Right lung (tissue), 2 donors: ENCODE measurements at regions not wholly inside any gene's neighbourhood (a gene's known extent, or its start where the extent isn't known, plus 50 kb on each side); places are given as distances from the start of the nearest gene placed in this dataset.

Source experiments
- DNase-seq, 2 donors: peaks; one replicate each; pipeline ENCODE4 v3.0.0-alpha.2; 2013

DNA sequence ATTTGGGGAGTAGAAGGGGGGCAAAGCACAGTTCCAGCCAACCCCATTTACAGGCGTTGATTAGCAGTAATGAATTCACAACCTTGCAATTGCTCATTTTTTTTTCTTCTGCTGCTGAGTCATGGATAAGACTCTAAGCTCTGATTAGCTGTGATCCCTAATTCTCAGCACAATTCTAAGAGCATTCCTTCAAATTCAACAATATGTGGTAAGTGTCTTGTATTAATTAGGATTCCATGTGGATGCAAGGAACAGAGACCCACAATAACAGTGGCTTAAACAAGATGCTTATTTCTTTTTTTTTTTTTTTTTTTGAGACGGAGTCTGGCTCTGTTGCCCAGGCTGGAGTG, 133.4 kb downstream of the PALM2AKAP2 start:
- no peak for DNase-seq

GRCh38 chr9:109914280-109915027, 134.5 kb downstream of the PALM2AKAP2 start:
- DNase-seq: no peak

DNA sequence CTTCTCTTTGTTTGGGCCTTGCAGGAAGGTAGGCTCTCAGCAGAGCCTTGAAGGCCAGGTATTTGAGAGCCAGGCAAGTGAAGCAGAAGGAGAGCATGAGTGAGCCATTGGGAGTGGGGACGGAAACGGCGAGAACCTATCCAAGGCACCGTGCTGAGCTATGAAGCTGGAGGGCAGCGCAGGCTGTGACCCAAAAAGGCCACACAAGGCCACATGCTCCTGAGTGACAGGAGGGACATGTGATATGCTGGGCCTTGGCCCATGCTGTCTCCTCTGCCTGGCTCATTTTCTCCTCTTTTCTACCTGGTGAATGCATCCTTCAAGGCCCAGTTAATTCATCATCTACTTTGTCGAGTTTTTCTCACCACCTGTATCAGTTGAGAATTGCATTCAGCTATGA, 136.3 kb downstream of the PALM2AKAP2 start:
- DNase-seq: no peak

DNA sequence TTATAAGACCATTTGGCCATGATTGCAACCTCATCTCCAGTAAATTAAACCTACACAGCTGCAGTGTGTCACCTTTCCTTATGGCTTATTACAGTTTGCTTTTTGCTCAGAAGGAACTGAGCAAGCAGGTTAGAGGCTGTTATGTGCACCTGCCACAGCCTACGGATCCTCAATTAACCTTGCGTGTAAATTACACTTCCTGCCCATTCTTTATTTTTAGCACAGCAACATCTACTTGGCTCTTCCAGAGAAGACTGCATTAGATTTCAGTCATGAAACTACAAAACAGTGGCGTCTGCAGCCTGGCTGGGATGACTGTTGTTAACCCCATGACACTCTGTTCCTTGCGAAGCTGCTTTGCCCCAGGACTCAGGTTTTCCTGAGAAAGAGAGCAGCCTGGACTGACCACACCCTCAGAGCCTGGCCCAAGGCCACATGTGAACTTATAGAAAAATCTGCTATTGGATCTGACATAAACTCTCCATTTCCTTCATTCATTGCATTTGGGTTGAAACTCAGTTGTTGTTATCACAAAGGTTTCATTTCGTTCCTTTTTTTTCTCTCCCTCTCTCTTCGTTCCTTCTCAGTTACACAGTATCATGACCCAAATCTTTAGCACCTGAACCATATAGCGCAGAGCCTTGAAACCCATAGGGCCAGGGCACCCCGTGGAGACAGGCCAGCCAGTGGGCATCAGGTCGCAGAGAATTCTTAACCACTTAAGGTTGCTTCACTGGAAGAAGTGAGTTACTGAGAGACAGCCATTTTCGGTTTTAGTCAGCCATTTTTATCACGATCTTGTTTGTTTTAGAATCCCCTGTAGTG, 138.6 kb downstream of the PALM2AKAP2 start:
- no peak for DNase-seq

- no peak for DNase-seq
Observed at GRCh38 chr9:109919736-109920408, 139.9 kb downstream of the PALM2AKAP2 start.

DNA sequence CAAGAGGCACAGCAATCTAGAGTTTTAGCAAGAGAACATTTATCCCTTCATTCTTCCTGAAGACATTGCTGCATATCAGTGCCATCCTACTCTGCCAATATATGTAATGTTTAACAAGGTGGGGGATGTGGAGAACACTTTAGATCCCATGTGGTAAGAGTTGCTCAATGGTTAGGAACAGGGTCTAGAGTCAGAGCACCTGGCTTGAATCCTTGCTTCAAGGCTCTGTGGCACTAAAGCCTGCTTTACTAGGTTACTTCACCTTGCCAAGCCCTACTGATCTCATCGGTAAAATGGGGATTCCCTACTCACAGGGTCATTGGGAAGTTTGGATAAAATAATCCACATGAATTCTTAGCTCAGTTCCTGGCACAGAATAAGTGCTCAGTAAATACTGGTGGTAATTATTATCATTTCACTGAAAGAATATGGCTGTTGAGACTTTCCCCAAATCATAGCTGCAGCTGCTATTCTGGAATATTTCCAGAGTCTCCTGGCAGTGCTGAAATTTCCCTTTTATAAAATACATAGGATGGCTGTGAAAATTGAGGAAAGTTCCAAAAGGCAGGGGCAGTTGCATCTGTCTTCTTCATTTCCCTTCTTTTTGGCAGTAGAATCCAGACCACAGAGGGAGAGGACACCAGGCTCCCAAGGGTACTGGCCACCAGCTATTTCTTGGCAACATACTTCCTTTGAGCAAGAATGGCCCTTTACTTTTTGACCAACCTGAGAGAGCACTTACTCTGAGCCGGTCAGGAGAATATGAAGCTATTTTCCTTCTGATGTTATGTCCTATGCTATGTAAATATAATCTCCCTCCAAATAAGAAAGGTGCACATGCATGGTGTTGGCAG, 142.8 kb downstream of the PALM2AKAP2 start:
- peak; percentile 79 to 82 for DNase-seq

GRCh38 chr9:109923471-109923760, 143.4 kb downstream of the PALM2AKAP2 start:
- DNase-seq: no peak

DNA sequence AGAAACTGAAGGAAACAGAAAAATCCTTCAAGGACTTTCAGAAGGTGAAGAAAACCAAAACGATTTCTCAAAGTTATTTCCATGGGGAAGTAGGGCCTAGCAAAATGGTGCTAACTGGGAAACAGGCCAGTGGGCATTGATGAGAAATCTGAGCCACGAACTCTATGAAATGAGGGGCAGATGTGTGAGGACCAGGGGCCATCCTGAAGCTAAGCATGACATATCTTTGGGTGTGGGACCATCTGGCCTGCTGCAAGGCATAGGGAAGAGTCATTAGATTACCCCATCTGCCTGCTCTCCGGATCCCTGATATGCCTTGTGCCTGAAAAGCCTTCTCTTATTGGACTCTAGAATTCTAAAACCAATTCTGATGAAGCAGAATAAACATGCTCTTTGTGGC, 143.8 kb downstream of the PALM2AKAP2 start:
- no peak for DNase-seq

DNA sequence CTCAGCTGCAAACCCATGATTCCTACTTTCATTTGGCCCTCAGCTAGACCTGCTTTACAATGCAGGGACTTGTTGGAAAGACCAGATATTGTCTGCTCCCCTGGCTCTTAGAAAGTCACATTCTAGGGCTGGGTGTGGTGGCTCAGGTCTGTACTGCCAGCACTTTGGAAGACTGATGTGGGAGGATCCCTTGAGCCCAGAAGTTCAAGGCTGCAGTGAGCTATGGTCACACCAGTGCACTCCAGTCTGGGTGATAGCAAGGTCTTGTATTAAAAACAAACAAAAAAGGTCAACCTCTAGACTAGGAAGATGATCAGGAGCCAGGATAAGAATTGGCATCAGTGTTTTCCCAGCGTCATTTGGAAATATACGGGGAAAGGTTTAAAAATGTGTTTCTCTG, 145.8 kb downstream of the PALM2AKAP2 start:
- DNase-seq: no peak

DNA sequence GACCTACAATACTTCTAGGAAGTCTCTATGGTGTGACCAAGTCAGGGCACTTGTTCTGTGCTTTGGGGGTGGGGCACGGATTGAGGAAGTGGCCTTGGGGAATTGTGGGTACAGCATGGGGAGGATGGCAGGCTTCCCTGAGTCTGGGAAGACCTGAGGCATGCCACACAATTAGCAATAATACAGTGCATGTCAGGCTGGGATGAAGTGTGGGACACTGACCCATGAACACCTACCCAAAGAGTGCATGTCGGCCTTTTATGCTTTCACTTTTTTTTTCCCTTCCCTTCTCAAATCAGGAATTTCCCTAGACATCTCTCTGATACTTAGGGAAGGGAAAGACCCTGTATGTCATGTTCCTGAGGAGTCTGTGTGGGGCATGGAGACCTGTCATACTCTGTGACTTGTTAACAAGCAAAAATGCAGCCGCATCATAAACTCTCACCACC, 146.4 kb downstream of the PALM2AKAP2 start:
- DNase-seq: no peak

- no peak for DNase-seq
Observed at GRCh38 chr9:109931623-109932022, 151.6 kb downstream of the PALM2AKAP2 start.

DNA sequence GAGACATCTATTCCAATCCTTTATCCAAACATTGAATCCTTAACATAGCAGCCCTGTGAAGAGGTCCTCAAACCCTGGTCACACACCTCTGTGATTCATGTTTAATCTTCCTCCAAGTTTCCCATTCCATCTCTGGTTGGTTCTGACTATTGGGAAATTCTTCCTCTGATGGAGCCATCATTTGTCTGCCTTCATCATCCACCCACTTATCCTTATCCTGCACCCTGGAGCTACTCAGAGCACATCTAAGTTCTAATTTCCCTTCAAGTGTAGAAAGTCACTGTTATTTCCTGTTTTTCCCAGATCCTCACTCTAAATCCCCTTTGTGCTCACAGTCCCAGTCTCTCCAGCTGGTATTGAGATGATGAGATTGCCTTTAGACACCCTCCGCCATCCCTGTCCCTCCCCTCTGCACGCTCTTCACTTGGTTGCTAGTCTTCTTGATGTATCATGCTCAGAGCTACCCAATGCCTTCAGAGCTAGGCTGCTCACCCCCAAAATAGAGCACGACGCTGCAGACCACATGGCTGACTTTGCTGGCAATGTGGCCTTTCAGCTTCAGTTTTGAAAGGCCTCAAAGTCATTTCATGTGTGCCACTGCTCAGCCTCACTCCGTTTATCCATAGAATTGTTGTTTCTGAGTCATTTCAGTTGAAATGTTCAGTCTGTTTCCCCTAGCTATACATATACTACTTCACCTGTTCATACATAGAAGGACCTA, 154.3 kb downstream of the PALM2AKAP2 start:
- DNase-seq: no peak

GRCh38 chr9:109934857-109935215, 154.8 kb downstream of the PALM2AKAP2 start:
- no peak for DNase-seq

GRCh38 chr9:109935406-109936087, 155.5 kb downstream of the PALM2AKAP2 start:
- no peak for DNase-seq

- DNase-seq: no peak
Observed at GRCh38 chr9:109937861-109938453, 158.0 kb downstream of the PALM2AKAP2 start.

DNA sequence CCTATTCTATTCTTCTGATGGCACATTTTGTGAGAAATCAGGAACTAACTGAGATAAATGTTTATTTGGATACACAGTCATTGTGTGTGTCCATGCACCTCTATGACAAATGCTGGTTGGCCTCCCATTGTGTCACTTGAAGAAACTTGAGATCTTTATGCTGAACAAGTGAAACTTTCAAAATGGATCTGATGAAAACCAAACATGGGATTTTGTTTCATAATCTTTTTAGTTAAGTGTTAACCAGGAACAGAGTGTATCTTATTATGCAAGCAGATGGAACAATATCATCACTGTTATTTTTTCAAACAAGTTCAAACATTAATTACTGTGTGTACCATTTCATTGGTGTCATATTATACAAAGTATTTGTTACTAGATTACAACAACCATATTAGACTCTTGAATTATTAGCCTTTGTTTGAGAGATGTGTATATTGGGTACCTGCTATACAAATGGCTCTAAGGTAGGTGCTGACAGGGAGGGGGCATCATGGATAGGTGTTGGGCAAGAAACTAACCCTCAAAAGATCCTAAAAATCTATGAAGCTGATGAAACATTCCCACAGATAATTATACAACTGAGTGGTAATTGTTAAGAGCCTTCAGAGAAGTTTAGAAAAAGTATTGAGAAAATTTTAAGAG, 159.8 kb downstream of the PALM2AKAP2 start:
- no peak for DNase-seq

GRCh38 chr9:109940561-109940960, 160.6 kb downstream of the PALM2AKAP2 start:
- no peak for DNase-seq

DNA sequence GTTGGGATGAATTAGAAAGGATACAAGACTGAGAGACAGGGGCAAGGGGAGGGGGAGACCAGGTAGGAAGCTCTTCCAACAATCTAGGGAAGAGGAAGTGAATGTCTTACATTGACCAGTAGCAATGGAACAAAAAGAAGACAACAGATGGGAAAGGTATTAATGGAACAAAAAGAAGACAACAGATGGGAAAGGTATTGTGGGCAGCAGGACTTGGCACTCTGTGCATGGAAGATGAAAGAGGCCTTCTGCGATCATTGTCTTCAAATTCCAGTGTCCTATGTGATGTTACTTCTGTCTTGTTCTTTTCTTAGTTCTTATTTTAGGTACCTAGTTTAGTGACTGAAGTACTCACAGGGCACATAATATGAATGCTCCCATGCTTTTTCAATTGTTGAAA, 161.8 kb downstream of the PALM2AKAP2 start:
- DNase-seq: no peak

- no peak for DNase-seq
Observed at GRCh38 chr9:109945573-109945972, 165.6 kb downstream of the PALM2AKAP2 start.

DNA sequence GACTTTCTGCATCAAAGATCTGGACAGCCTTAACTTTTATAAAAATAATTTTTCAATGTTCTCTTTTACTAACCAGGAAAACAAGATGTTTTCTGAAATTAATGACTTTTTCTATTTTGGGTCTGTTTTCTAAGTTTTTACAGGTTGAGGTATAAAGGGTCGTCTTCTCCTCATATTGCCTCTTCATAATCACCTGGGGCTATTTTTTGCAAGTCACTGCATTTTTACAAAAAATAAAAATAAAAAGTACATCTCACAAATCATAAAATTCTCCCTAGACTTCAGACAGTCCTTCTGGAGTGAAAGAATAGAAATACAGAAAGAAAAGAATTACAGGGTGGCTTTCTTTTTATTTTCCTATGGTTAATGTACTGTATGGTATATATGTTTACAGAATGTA, 168.5 kb downstream of the PALM2AKAP2 start:
- DNase-seq: no peak
